ENCODE measurements at regions not wholly inside any gene's neighbourhood (a gene's known extent, or its start where the extent isn't known, plus 50 kb on each side); places are given as distances from the start of the nearest gene placed in this dataset.
"Not testable (repeated sequence)": the region's sequence is repeated elsewhere in the genome, so short reads cannot be mapped to it uniquely, and the experiment has no call there.

DNA sequence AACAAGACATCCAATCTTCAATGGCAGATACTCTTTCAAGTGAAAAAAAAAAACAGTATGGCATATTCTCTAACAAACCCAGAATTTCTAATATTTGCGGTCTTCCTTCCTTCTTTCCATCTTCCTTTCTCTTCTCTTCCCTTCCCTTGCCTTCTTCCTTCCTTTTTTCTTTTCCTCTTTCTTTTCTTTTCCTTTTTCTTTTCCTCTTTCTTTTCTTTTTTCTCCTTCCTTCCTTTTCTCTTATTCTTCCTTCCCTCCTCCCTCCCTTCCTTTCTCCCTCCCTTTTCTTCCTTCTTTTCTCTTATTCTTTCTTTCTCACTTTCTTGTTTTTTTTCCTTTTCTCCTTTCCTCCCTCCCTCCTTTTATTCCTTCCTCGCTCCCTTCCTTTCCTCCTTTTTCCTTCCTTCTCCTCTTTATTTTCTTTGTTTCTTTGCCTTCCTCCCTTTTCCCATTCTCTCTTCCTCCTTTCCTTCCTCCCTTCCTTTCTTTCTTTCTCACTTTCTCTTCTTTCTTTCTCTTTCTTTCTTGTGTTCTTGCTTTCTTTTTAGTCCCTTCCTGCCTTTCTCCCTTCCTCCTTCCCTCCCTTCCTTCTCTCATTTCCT is 209.0 kb downstream of the ZNF92 start:
- ATAC-seq; DNase-seq (ENCODE audit: missing footprints); intact Hi-C loops (cut with DNase I): not testable (repeated sequence)

GRCh38 chr7:65602495-65602894 is 228.8 kb downstream of the ZNF92 start:
- DNase-seq (ENCODE audit: missing footprints); ATAC-seq; intact Hi-C loops (cut with DNase I): not testable (repeated sequence)

GRCh38 chr7:65609131-65609530 is 235.5 kb downstream of the ZNF92 start:
- intact Hi-C loops (cut with DNase I) = no loop called here
- no peak for ATAC-seq
- DNase-seq (ENCODE audit: missing footprints) = no peak

DNA sequence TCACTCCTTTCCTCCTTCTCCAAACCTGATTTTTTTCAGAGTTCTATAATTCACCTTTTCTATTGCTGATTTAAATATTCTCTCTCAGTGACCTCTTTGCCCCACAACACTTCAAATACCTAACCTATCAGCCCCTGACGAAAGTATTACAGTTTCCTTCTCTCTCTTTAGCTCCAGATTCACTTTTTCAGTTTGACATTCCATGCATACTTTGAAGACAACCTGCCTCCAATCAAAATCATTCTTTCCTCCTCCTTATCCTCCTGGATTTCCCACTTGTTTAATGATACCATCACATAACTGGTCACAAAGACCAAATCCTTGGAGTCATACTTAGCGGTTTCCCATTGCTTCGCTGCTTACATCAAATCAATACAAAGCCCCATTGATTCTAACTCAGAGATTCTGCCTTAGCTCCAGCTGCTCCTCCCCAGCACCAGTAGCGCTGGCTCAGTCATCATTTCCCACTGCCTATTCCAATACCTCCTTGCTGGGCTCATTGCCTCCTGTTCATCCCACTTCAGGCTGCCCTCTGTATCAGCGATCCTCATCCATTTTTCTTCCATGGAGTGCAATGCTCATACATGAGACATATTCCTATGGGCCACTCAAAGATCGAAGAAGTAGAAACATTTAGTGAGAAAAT is 240.1 kb downstream of the ZNF92 start:
- ATAC-seq; DNase-seq (ENCODE audit: missing footprints); intact Hi-C loops (cut with DNase I): not testable (repeated sequence)

DNA sequence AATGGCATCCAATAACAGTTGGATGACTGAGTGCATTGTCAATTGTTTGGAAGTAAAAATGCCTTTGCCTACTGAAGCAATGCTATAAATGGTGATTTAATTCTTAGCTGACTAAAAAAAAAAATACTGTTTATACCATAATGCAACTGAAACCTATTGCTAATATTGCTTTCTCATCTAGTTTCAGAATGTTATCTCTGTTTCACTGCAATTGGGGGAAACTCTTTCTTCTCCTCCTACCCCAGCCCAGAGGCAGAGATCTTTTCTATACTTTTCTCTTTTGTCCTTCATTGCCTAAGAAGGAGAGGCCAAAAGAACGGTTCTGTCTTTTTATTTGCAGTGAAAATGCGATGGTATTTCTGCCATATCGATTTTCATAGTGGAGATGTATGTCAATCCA is 242.5 kb downstream of the ZNF92 start:
- DNase-seq (ENCODE audit: missing footprints); intact Hi-C loops (cut with DNase I); ATAC-seq: not testable (repeated sequence)

GRCh38 chr7:65620216-65620615 is 246.6 kb downstream of the ZNF92 start:
- intact Hi-C loops (cut with DNase I); DNase-seq (ENCODE audit: missing footprints); ATAC-seq: not testable (repeated sequence)

- DNase-seq (ENCODE audit: missing footprints) = peak; percentile 54
- ATAC-seq; intact Hi-C loops (cut with DNase I): not testable (repeated sequence)
Measured at GRCh38 chr7:65621580-65622201, 248.0 kb downstream of the ZNF92 start.

GRCh38 chr7:65631236-65631635 is 241.6 kb upstream of the VKORC1L1 start:
- intact Hi-C loops (cut with DNase I); DNase-seq (ENCODE audit: missing footprints); ATAC-seq: not testable (repeated sequence)

GRCh38 chr7:65633587-65634404 is 239.1 kb upstream of the VKORC1L1 start:
- DNase-seq (ENCODE audit: missing footprints); ATAC-seq; intact Hi-C loops (cut with DNase I): not testable (repeated sequence)

DNA sequence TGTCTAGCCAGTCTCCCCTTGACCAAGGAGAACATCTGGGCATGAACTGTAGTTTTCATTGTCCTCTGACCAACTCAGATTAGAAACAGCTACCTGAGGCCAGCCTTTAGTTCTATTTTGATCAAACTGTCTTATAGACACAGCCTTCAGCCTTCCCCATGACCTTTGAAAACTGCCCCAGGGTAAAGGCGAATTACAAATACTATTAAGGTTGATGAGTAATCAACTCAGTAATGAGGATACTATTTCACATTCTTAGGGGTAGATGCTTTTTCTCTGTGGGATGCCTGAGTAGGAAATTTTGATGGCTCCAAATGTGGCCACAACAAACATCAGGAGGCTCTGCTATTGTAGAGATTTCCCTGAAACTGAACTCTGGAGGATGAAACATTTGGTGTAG is 234.0 kb upstream of the VKORC1L1 start:
- ATAC-seq; intact Hi-C loops (cut with DNase I); DNase-seq (ENCODE audit: missing footprints): not testable (repeated sequence)

- DNase-seq (ENCODE audit: missing footprints); intact Hi-C loops (cut with DNase I); ATAC-seq: not testable (repeated sequence)
Measured at GRCh38 chr7:65639717-65640116, 233.2 kb upstream of the VKORC1L1 start.

DNA sequence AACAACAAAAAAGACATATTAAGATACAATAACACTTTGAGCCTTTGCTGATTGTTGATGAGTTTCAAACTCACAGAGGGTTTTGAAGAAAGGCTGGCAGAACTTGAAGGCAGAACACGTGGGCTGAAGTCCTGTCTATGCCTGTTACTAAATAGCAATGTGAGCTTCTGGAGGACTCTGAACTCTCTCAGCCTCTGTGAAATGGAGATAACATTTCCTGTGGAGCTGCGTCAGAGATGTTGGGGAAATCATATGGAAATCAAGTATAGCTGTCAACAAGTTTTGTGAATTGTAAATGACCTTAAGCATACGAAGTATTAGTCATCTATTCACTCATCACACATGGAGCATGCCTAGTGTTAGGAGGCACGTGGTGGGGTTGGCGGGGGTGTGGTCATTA is 229.4 kb upstream of the VKORC1L1 start:
- DNase-seq (ENCODE audit: missing footprints); ATAC-seq; intact Hi-C loops (cut with DNase I): not testable (repeated sequence)

DNA sequence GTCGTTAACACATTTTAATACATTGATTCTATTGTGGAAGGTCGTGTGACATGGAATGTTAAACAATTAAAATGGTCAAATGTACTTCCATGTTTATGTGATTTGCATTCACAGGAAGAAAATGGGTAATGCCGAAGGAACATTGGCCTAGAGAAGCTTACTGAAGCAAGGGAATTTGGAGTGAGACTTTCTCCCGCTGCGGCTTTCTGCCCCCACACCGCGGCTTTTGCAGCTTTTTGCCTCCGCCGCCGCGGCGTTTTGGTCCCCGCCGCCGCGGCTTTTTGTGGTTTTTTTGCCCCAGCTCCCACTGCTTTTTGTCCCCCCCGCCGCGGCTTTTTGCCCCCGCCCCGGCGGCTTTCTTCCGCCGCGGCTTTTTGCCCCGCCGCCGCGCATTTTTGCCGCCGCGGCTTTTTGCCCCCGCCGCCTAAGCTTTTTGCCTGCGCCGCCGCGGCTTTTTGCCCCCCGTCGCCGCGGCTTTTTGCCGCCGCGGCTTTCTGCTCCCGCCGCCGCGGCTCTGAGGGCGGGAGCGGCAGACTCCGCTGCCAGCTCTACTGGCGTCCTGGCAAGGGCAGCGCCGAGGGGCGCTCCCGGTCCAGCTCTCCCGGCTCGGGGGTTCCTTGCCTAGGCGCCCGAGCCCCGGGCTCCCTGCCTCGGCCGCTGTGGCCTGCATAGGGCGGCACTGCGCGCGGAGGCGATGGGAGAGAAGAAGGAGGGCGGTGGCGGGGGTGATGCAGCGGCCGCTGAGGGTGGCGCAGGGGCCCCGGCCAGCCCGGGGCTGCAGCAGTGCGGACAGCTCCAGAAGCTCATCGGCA is 225.5 kb upstream of the VKORC1L1 start:
- intact Hi-C loops (cut with DNase I); DNase-seq (ENCODE audit: missing footprints); ATAC-seq: not testable (repeated sequence)

GRCh38 chr7:65651174-65651573 is 221.7 kb upstream of the VKORC1L1 start:
- intact Hi-C loops (cut with DNase I); DNase-seq (ENCODE audit: missing footprints); ATAC-seq: not testable (repeated sequence)

GRCh38 chr7:65651826-65652592 is 220.9 kb upstream of the VKORC1L1 start:
- ATAC-seq; intact Hi-C loops (cut with DNase I); DNase-seq (ENCODE audit: missing footprints): not testable (repeated sequence)

DNA sequence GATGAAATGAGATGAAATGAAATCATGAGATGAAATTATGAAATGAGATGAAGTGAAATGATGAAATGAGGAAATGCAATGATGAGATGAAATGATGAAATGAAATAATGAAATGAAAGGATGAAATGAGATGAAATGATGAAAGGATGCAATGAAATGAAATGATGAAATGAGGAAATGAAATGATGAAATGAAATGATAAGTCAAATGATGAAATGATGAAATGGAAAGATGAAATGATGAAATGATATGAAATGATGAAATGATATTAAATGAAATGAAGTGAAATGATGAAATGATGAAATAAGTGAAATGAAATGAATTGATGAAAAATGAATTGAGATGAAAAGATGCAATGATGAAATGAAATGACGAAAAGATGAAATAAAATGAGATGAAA is 220.2 kb upstream of the VKORC1L1 start:
- intact Hi-C loops (cut with DNase I); DNase-seq (ENCODE audit: missing footprints); ATAC-seq: not testable (repeated sequence)

DNA sequence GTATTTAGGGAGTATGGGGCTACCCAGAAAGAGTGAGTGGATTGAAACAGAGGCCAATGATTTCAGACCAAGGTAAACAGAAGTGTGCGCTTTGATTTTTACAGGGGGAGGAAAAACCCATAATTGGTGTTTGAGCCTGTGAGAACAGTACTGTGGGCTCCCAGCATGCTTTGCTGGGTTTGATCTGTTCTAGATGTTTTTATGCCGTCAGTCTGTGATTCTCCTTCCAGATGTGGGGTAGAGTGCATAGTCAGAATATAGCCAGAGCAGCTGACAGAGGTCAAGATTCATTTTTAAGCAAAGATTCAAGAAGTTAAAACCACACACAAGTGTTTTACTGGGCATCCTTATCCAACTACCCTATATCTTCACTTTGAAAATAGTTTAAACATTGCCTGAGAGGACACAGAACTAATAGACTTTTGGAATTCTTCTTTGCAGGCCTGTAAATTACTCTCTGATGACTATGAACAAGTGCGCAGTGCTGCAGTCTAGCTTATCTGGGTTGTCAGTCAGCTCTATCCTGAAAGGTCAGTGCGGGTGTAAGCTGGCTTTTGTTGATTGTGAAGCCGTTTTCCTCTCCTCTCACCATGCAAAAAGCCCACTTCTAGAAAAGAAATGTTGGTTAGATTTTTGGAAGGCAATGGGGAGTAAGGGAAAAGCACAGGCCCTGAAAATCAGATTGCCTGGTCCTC is 216.2 kb upstream of the VKORC1L1 start:
- ATAC-seq; DNase-seq (ENCODE audit: missing footprints); intact Hi-C loops (cut with DNase I): not testable (repeated sequence)

Data from Right ventricle myocardium inferior (tissue), 1 donor.